Mammary epithelial cell (primary cell): ENCODE measurements at regions not wholly inside any gene's neighbourhood (a gene's known extent, or its start where the extent isn't known, plus 50 kb on each side); places are given as distances from the start of the nearest gene placed in this dataset.

Source experiments
- CTCF ChIP-seq, 2 donors: IDR thresholded peaks in 1 of 2; conservative IDR thresholded peaks in 1 of 2; 2 replicates each; pipeline ENCODE4 v1.5.1; 2011 to 2012; ENCODE audit warnings: inconsistent platforms in 2 of 2, low read length in 2 of 2, mild to moderate bottlenecking in 2 of 2, control low read depth in 1 of 2, low read depth in 1 of 2; ENCODE audit not compliant: insufficient read depth in 1 of 2; ENCODE audit errors: extremely low read depth in 1 of 2
- EZH2 ChIP-seq: IDR thresholded peaks from 2 replicates; pipeline ENCODE4 v1.6.1; 2012; ENCODE audit warnings: low read length, inconsistent platforms, borderline replicate concordance

- TF ChIP-seq CTCF (conservative IDR thresholded peaks at IDR 0.05 in 1 of 2, IDR thresholded peaks at IDR 0.05 in 1 of 2; ENCODE audit: extremely low read depth in 1 of 2, insufficient read depth in 1 of 2, low read depth in 1 of 2, low read length in 2 of 2) (no peak), EZH2 (no peak)
Measured at GRCh38 chr2:37869304-37869703, 55.8 kb upstream of the RMDN2 start.
